SK-N-SH (cell line): ENCODE measurements at regions not wholly inside any gene's neighbourhood (a gene's known extent, or its start where the extent isn't known, plus 50 kb on each side); places are given as distances from the start of the nearest gene placed in this dataset.

ENCODE experiments used
- CTCF ChIA-PET: fragments of 300-600, 350-600 bp; formaldehyde crosslinking; extraction: SDS; loops from one replicate; lab custom pipeline; 2021; lab: Yijun Ruan, JAX
- POLR2A ChIA-PET: fragments of 350-600 bp; sonication (Branson Sonifier 250); formaldehyde crosslinking; extraction: SDS; loops from one replicate; lab custom pipeline; 2020; ENCODE audit warnings: antibody characterized with exemption, inconsistent platforms; lab: Yijun Ruan, JAX
- DNase-seq: peaks from one replicate; pipeline ENCODE4 v3.0.0; 2012
- H2AFZ ChIP-seq: fragments of 200-600 bp; sonication (generic); 2 replicates; pipeline ENCODE4 v1.8.1; 2016; ENCODE audit warnings: antibody characterized with exemption, mild to moderate bottlenecking, low read depth
- H3F3A ChIP-seq: fragments of 200-600 bp; sonication (generic); replicated peaks from 2 replicates; pipeline ENCODE3; 2016; ENCODE audit warnings: antibody characterized with exemption, mild to moderate bottlenecking; ENCODE audit not compliant: insufficient read depth
- H3K27ac ChIP-seq, 2 experiments: fragments of 200-500 bp in 1 of 2; fragments of 200-600 bp in 1 of 2; sonication (Bioruptor generic) in 1 of 2; sonication (generic), shearing (Covaris generic) in 1 of 2; 2 replicates each; pipeline versions ENCODE4 v1.5.1 to v1.6.1; 2014 to 2016; ENCODE audit warnings: low read depth in 2 of 2, inconsistent platforms in 1 of 2, low read length in 1 of 2, mild to moderate bottlenecking in 1 of 2, mixed read lengths in 1 of 2
- H3K27me3 ChIP-seq: fragments of 200-600 bp; sonication (generic), shearing (Covaris generic); 2 replicates; pipeline ENCODE4 v1.6.1; 2016; ENCODE audit warnings: mixed run types; ENCODE audit not compliant: insufficient read depth
- H3K36me3 ChIP-seq, 2 experiments: fragments of 200-500 bp in 1 of 2; fragments of 200-600 bp in 1 of 2; sonication (Bioruptor generic) in 1 of 2; sonication (generic) in 1 of 2; replicated peaks in 1 of 2; 2 replicates each; pipeline versions ENCODE3 to v1.5.1; 2014 to 2016; ENCODE audit warnings: low read length in 1 of 2, mild to moderate bottlenecking in 1 of 2; ENCODE audit not compliant: insufficient read depth in 2 of 2, control insufficient read depth in 1 of 2
- H3K4me1 ChIP-seq, 2 experiments: fragments of 200-500 bp in 1 of 2; fragments of 200-600 bp in 1 of 2; sonication (Bioruptor generic) in 1 of 2; sonication (generic), shearing (Covaris generic) in 1 of 2; 2 replicates each; pipeline versions ENCODE4 v1.5.1 to v1.6.1; 2014 to 2016; ENCODE audit warnings: low read depth in 1 of 2, low read length in 1 of 2, mixed run types in 1 of 2; ENCODE audit not compliant: insufficient read depth in 2 of 2, control insufficient read depth in 1 of 2
- H3K4me2 ChIP-seq: fragments of 200-600 bp; sonication (generic), shearing (Covaris generic); 2 replicates; pipeline ENCODE4 v1.6.1; 2017; ENCODE audit warnings: mixed run types
- H3K4me3 ChIP-seq, 2 experiments: fragments of 200-500 bp in 1 of 2; fragments of 200-600 bp in 1 of 2; sonication (Bioruptor generic) in 1 of 2; sonication (generic), shearing (Covaris generic) in 1 of 2; 2 replicates each; pipeline versions ENCODE4 v1.5.1 to v1.8.1; 2014 to 2016; ENCODE audit warnings: low read depth in 2 of 2, inconsistent platforms in 1 of 2, low read length in 1 of 2, mild to moderate bottlenecking in 1 of 2, mixed read lengths in 1 of 2, moderate library complexity in 1 of 2
- H3K79me2 ChIP-seq: fragments of 200-600 bp; sonication (generic); 2 replicates; pipeline ENCODE4 v1.8.1; 2017; ENCODE audit warnings: mild to moderate bottlenecking; ENCODE audit not compliant: insufficient read depth
- H3K9ac ChIP-seq: fragments of 200-600 bp; sonication (generic); 2 replicates; pipeline ENCODE4 v1.6.1; 2017; ENCODE audit warnings: mixed run types
- H3K9me2 ChIP-seq: fragments of 200-600 bp; sonication (generic); 2 replicates; pipeline ENCODE4 v1.6.1; 2017; ENCODE audit warnings: mixed run types
- H3K9me3 ChIP-seq: fragments of 200-600 bp; sonication (generic); 2 replicates; pipeline ENCODE4 v1.6.1; 2017; ENCODE audit warnings: mixed run types, mild to moderate bottlenecking, moderate library complexity
- H4K20me1 ChIP-seq: fragments of 200-600 bp; sonication (generic); 2 replicates; pipeline ENCODE4 v1.6.1; 2017; ENCODE audit warnings: mild to moderate bottlenecking, mixed run types; ENCODE audit not compliant: insufficient read depth
- CHD2 ChIP-seq: fragments of 150-350 bp; IDR thresholded peaks from 2 replicates; pipeline ENCODE4 v1.6.1; 2018; ENCODE audit warnings: low read length; ENCODE audit not compliant: partially characterized antibody
- CTCF ChIP-seq: fragments of 200-600 bp; sonication (generic); IDR thresholded peaks from 2 replicates; pipeline ENCODE4 v1.6.1; 2017; ENCODE audit warnings: antibody characterized with exemption, mild to moderate bottlenecking, moderate library complexity
- ELF1 ChIP-seq: IDR thresholded peaks from 2 replicates; pipeline ENCODE4 v1.4.0; 2012
- FOSL2 ChIP-seq: IDR thresholded peaks from 2 replicates; pipeline ENCODE4 v1.4.0; 2012; ENCODE audit warnings: low read depth, mild to moderate bottlenecking, moderate library complexity, borderline replicate concordance
- FOXJ3 ChIP-seq: sonication (generic); formaldehyde crosslinking; IDR thresholded peaks from 2 replicates; pipeline ENCODE4 v1.5.1; 2020; ENCODE audit warnings: mild to moderate bottlenecking, missing genetic modification reagents
- FOXM1 ChIP-seq: IDR thresholded peaks from 2 replicates; pipeline ENCODE4 v1.4.0; 2012; ENCODE audit warnings: low read depth, mild to moderate bottlenecking
- GABPA ChIP-seq: IDR thresholded peaks from 2 replicates; pipeline ENCODE4 v1.4.0; 2012; ENCODE audit warnings: low read depth, mild to moderate bottlenecking
- GATA2 ChIP-seq: sonication (generic); formaldehyde crosslinking; IDR thresholded peaks from 2 replicates; pipeline ENCODE4 v1.5.0; 2020; ENCODE audit warnings: mild to moderate bottlenecking, missing genetic modification reagents
- IRF3 ChIP-seq: fragments of 150-350 bp; IDR thresholded peaks from 2 replicates; pipeline ENCODE4 v1.6.1; 2016; ENCODE audit warnings: mild to moderate bottlenecking, low read depth, low read length
- MEF2A ChIP-seq: IDR thresholded peaks from 2 replicates; pipeline ENCODE4 v1.4.0; 2012; ENCODE audit warnings: low read depth, borderline replicate concordance
- NFIC ChIP-seq: IDR thresholded peaks from 2 replicates; pipeline ENCODE4 v1.4.0; 2012; ENCODE audit warnings: borderline replicate concordance
- NRF1 ChIP-seq: IDR thresholded peaks from 2 replicates; pipeline ENCODE4 v1.6.1; 2012; ENCODE audit warnings: low read depth, mild to moderate bottlenecking, low read length
- POLR2AphosphoS5 ChIP-seq: IDR thresholded peaks from 2 replicates; pipeline ENCODE4 v1.6.1; 2012; ENCODE audit warnings: low read depth, low read length
- RAD21 ChIP-seq: IDR thresholded peaks from 2 replicates; pipeline ENCODE4 v1.6.1; 2012; ENCODE audit warnings: mild to moderate bottlenecking, low read length
- RCOR1 ChIP-seq: fragments of 150-350 bp; IDR thresholded peaks from 2 replicates; pipeline ENCODE4 v1.6.1; 2017; ENCODE audit warnings: antibody characterized with exemption, low read length
- RFX5 ChIP-seq: IDR thresholded peaks from 2 replicates; pipeline ENCODE4 v1.6.1; 2012; ENCODE audit warnings: mild to moderate bottlenecking, improper control_type of control experiment, low read length
- RXRA ChIP-seq: IDR thresholded peaks from 2 replicates; pipeline ENCODE4 v1.4.0; 2012; ENCODE audit warnings: low read depth, mild to moderate bottlenecking, borderline replicate concordance
- SIN3A ChIP-seq: IDR thresholded peaks from 2 replicates; pipeline ENCODE4 v1.6.1; 2012; ENCODE audit warnings: low read depth, mild to moderate bottlenecking, low read length, moderate library complexity, borderline replicate concordance
- SMC3 ChIP-seq: IDR thresholded peaks from 2 replicates; pipeline ENCODE4 v1.6.1; 2012; ENCODE audit warnings: low read depth, low read length, improper control_type of control experiment
- TAF1 ChIP-seq: IDR thresholded peaks from 2 replicates; pipeline ENCODE4 v1.6.1; 2012; ENCODE audit warnings: low read depth, mild to moderate bottlenecking, low read length, moderate library complexity, borderline replicate concordance
- TCF12 ChIP-seq: IDR thresholded peaks from 2 replicates; pipeline ENCODE4 v1.4.0; 2012
- TEAD4 ChIP-seq: IDR thresholded peaks from 2 replicates; pipeline ENCODE4 v1.4.0; 2012; ENCODE audit warnings: mild to moderate bottlenecking, borderline replicate concordance; ENCODE audit not compliant: insufficient read depth
- USF1 ChIP-seq: IDR thresholded peaks from 2 replicates; pipeline ENCODE4 v1.4.0; 2012; ENCODE audit warnings: low read depth, borderline replicate concordance
- USF2 ChIP-seq: fragments of 150-350 bp; IDR thresholded peaks from 2 replicates; pipeline ENCODE4 v1.6.1; 2017; ENCODE audit warnings: antibody characterized with exemption, low read length, low read depth, borderline replicate concordance
- YY1 ChIP-seq: IDR thresholded peaks from 2 replicates; pipeline ENCODE4 v1.4.0; 2012; ENCODE audit warnings: low read depth, mild to moderate bottlenecking
- WGBS: methylation state at CpG from one replicate; pipeline ENCODE4 v1.1.6; 2017; ENCODE audit warnings: low lambda C conversion rate; 5-methylcytosine and 5-hydroxymethylcytosine counted together

- Histone ChIP-seq H3K9me3 (no peaks in the 10 kb centered on the region), H3K36me3 (no peaks in the 10 kb centered on the region), H3K4me3 (no peak overlapping the region), H3K79me2 (no peaks in the 10 kb centered on the region), H3K27ac (no peak overlapping the region), H3K9me2 (no peaks in the 10 kb centered on the region), H4K20me1 (no peaks in the 10 kb centered on the region), H2AFZ (no peak overlapping the region), H3K27me3 (no peaks in the 10 kb centered on the region), H3K4me2 (no peak overlapping the region), H3K4me1 (no peaks in the 10 kb centered on the region), H3F3A (no peaks in the 10 kb centered on the region), H3K9ac (no peak overlapping the region)
- no peak for TF ChIP-seq RXRA
- no peak for TF ChIP-seq FOXM1
- TF ChIP-seq RAD21: no peak
- no peak for TF ChIP-seq ELF1
- no peak for TF ChIP-seq YY1
- no peak for TF ChIP-seq TCF12
- no peak for TF ChIP-seq NRF1
- TF ChIP-seq TAF1: no peak
- no peak for TF ChIP-seq RFX5
- no peak for TF ChIP-seq MEF2A
- no peak for TF ChIP-seq NFIC
- TF ChIP-seq RCOR1: no peak
- no peak for TF ChIP-seq GABPA
- TF ChIP-seq GATA2 (CRISPR knock-in tag): no peak
- TF ChIP-seq USF2: no peak
- no peak for TF ChIP-seq CHD2
- DNase-seq: no peak
- ChIA-PET POLR2A (no interaction called here), CTCF (interaction anchor here (0.8 to 1.1 kb wide), 2 partner anchors 11 to 15 kb away, joined by 3 read pairs; no protein-coding TSS in a partner anchor)
- WGBS: 59% methylated on average over 4 of the region's 4 CpGs
Measured at GRCh38 chr1:239322369-239322768, 64.0 kb upstream of the CHRM3 start.

GRCh38 chr1:239321877-239322276 lies 64.5 kb upstream of the CHRM3 start:
- CTCF ChIA-PET: interaction anchor here (1.1 kb wide), 1 partner anchor 10 kb away, joined by 3 read pairs; no protein-coding TSS in a partner anchor
- Histone ChIP-seq H3K79me2 (no peaks in the 10 kb centered on the region), H3K27me3 (no peaks in the 10 kb centered on the region), H3K27ac (no peak overlapping the region), H3K36me3 (no peaks in the 10 kb centered on the region), H3K9me2 (no peaks in the 10 kb centered on the region), H3K9ac (no peak overlapping the region), H3F3A (no peaks in the 10 kb centered on the region), H3K4me1 (no peaks in the 10 kb centered on the region), H3K9me3 (no peaks in the 10 kb centered on the region), H3K4me3 (no peak overlapping the region), H2AFZ (no peak overlapping the region), H4K20me1 (no peaks in the 10 kb centered on the region), H3K4me2 (no peak overlapping the region)
- no peak for DNase-seq
- POLR2A ChIA-PET: no interaction called here
- WGBS: 81% methylated on average over 1 of the region's 1 CpG
- TF ChIP-seq CHD2: no peak
- no peak for TF ChIP-seq POLR2AphosphoS5
- no peak for TF ChIP-seq CTCF
- TF ChIP-seq NFIC: no peak
- no peak for TF ChIP-seq FOXJ3
- no peak for TF ChIP-seq FOSL2
- TF ChIP-seq RCOR1: no peak
- no peak for TF ChIP-seq USF1
- TF ChIP-seq RXRA: no peak
- no peak for TF ChIP-seq NRF1
- TF ChIP-seq SMC3: no peak
- no peak for TF ChIP-seq SIN3A
- TF ChIP-seq TCF12: no peak
- TF ChIP-seq TEAD4: no peak
- TF ChIP-seq IRF3: no peak
- no peak for TF ChIP-seq RFX5
